ENCODE measurements at regions not wholly inside any gene's neighbourhood (a gene's known extent, or its start where the extent isn't known, plus 50 kb on each side); places are given as distances from the start of the nearest gene placed in this dataset.

GRCh38 chr14:76304536-76305267, 71.2 kb upstream of the ESRRB start:
- H3K4me3 ChIP-seq (ENCODE audit: low read depth, low read length) = no peak overlapping the region
- no peak for TF ChIP-seq CTCF (IDR thresholded peaks at IDR 0.05; ENCODE audit: insufficient read depth, low read length)
- DNase-seq (ENCODE audit: low read depth) = no peak

- no peak for DNase-seq (ENCODE audit: low read depth)
- TF ChIP-seq CTCF (IDR thresholded peaks at IDR 0.05; ENCODE audit: insufficient read depth, low read length) = no peak
- H3K4me3 ChIP-seq (ENCODE audit: low read depth, low read length) = no peak overlapping the region
Measured at GRCh38 chr14:76305268-76305826, 70.6 kb upstream of the ESRRB start.

GRCh38 chr14:76306131-76306530, 69.8 kb upstream of the ESRRB start:
- no peak overlapping the region for H3K4me3 ChIP-seq (ENCODE audit: low read depth, low read length)
- no peak for DNase-seq (ENCODE audit: low read depth)
- TF ChIP-seq CTCF (IDR thresholded peaks at IDR 0.05; ENCODE audit: insufficient read depth, low read length) = no peak

- DNase-seq (ENCODE audit: low read depth) = no peak
- TF ChIP-seq CTCF (IDR thresholded peaks at IDR 0.05; ENCODE audit: insufficient read depth, low read length) = no peak
- H3K4me3 ChIP-seq (ENCODE audit: low read depth, low read length) = no peak overlapping the region
Measured at GRCh38 chr14:76307786-76308780, 67.9 kb upstream of the ESRRB start.

- no peak overlapping the region for H3K4me3 ChIP-seq (ENCODE audit: low read depth, low read length)
- DNase-seq (ENCODE audit: low read depth) = no peak
- TF ChIP-seq CTCF (IDR thresholded peaks at IDR 0.05; ENCODE audit: insufficient read depth, low read length) = no peak
Measured at GRCh38 chr14:76309572-76310162, 66.3 kb upstream of the ESRRB start.

GRCh38 chr14:76311079-76311758, 64.7 kb upstream of the ESRRB start:
- H3K4me3 ChIP-seq (ENCODE audit: low read depth, low read length) = no peak overlapping the region
- no peak for TF ChIP-seq CTCF (IDR thresholded peaks at IDR 0.05; ENCODE audit: insufficient read depth, low read length)
- no peak for DNase-seq (ENCODE audit: low read depth)

Data from fibroblast of the aortic adventitia (primary cell).